ENCODE measurements at regions not wholly inside any gene's neighbourhood (a gene's known extent, or its start where the extent isn't known, plus 50 kb on each side); places are given as distances from the start of the nearest gene placed in this dataset.

DNA sequence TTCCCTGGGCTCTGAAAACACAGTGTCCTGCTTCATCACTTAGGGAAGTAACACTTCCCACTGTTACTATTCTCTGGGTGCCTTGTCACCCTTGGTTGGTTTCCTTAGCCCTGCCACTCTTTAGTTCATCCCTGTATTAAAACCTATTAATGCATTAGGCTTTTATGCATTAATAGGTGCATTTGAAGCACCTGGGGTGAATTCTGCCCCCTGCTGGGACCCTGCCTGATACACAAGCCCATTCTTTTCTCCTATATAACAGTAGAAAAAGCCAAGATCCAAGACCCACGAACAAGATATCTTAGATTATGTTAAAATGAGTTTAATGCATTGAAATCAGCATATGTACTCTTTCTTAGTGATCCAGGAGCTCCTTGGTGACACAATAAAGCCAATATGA is 235.7 kb downstream of the PMP22 start:
- Histone ChIP-seq H3K27me3 (no peaks in the 10 kb centered on the region), H3K4me1 (no peaks in the 10 kb centered on the region), H3K27ac (no peak overlapping the region), H3K4me3 (no peak overlapping the region), H3K36me3 (no peaks in the 10 kb centered on the region), H3K9me3 (no peaks in the 10 kb centered on the region)
- no peak for DNase-seq (ENCODE audit: low spot score in 2 of 2)
- intact Hi-C loops (cut with DNase I): no loop called here
- TF ChIP-seq, protein P1, sequence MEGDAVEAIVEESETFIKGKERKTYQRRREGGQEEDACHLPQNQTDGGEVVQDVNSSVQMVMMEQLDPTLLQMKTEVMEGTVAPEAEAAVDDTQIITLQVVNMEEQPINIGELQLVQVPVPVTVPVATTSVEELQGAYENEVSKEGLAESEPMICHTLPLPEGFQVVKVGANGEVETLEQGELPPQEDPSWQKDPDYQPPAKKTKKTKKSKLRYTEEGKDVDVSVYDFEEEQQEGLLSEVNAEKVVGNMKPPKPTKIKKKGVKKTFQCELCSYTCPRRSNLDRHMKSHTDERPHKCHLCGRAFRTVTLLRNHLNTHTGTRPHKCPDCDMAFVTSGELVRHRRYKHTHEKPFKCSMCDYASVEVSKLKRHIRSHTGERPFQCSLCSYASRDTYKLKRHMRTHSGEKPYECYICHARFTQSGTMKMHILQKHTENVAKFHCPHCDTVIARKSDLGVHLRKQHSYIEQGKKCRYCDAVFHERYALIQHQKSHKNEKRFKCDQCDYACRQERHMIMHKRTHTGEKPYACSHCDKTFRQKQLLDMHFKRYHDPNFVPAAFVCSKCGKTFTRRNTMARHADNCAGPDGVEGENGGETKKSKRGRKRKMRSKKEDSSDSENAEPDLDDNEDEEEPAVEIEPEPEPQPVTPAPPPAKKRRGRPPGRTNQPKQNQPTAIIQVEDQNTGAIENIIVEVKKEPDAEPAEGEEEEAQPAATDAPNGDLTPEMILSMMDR (IDR thresholded peaks at IDR 0.05): no peak

DNA sequence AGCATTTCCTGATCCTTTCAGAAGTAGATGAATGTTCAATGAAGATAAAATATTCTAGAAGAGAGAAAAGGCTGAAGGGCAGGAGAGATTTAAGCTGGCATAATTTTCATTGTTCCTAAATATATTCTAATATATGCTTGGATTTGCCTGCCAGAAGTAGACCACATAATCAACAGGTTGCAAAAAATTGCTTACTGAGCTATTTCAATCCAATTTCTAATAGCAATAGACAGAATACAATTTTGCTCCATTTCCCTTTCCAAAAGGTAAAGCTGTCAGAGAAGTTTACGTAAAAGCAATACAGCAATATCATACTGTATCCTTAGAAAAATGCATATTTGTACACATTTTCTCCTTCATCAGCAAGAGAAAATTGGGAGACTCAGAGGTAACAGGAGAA is 237.3 kb downstream of the PMP22 start:
- DNase-seq (ENCODE audit: low spot score in 2 of 2): no peak
- no peaks in the 10 kb centered on the region for H3K9me3 ChIP-seq
- intact Hi-C loops (cut with DNase I): no loop called here
- H3K4me1 ChIP-seq: no peaks in the 10 kb centered on the region
- H3K27me3 ChIP-seq: no peaks in the 10 kb centered on the region
- H3K36me3 ChIP-seq: no peaks in the 10 kb centered on the region
- no peak overlapping the region for H3K4me3 ChIP-seq
- no peak overlapping the region for H3K27ac ChIP-seq
- TF ChIP-seq, protein P1 (IDR thresholded peaks at IDR 0.05): no peak

DNA sequence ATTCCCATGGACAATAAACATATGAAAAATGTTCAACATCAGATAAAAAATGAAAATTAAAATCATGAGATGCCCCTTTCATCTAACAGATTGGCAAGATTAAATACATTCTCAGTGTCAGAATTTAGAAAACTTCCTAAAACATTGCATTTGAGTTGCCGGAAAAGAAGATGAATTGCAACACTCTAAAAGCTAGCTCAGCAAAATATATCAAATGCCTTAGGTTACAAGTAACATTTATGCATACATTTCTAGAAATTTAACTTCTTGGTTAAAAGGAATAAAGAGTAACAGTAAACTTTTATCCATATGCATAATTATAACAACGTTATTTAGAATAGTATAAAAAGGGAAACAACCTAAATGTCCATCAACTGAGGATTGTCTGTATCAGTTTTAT is 239.0 kb downstream of the PMP22 start:
- H3K4me3 ChIP-seq: no peak overlapping the region
- no peaks in the 10 kb centered on the region for H3K36me3 ChIP-seq
- no peak for DNase-seq (ENCODE audit: low spot score in 2 of 2)
- intact Hi-C loops (cut with DNase I): no loop called here
- no peaks in the 10 kb centered on the region for H3K9me3 ChIP-seq
- no peaks in the 10 kb centered on the region for H3K27me3 ChIP-seq
- TF ChIP-seq, protein P1 (IDR thresholded peaks at IDR 0.05): no peak
- H3K27ac ChIP-seq: no peak overlapping the region
- no peaks in the 10 kb centered on the region for H3K4me1 ChIP-seq

DNA sequence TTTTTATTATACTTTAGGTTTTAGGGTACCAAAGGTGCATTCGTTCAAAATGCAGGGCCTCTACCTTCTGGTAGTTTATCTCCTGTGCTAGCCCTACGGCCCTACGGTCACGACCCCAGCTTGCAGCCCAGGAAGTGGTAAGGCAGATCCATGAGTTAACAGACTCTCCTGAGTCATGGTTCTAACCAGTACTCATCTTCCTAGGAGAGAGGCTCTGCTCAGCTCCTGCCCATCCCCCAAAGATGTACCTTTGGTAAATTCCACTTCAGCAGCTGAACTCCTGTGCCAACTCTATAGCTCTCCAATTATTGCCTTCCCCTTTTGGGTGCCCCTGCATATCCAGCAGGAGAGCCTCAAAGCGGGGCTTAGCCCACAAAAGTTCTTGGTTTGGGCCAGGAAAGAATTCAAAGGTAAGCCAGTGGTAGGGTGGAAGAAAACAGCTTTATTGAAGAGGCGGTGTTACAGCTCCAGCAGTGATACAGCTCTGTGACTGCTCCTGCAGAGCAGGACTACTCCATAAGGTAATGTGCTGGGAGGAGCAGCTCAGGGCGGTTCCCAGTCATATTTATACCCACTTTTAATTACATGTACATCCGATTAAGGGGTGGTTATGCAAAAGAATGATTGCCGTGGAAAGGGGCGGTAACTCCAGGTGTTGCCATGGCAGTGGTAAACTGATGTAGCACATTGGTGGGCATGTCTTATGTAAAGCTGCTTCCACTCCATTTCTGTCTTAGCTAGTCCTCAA is 241.4 kb downstream of the PMP22 start:
- intact Hi-C loops (cut with DNase I): no loop called here
- H3K36me3 ChIP-seq: no peaks in the 10 kb centered on the region
- DNase-seq (ENCODE audit: low spot score in 2 of 2): no peak
- TF ChIP-seq, protein P1 (IDR thresholded peaks at IDR 0.05): no peak
- no peak overlapping the region for H3K27ac ChIP-seq
- no peaks in the 10 kb centered on the region for H3K9me3 ChIP-seq
- H3K4me3 ChIP-seq: no peak overlapping the region
- no peaks in the 10 kb centered on the region for H3K4me1 ChIP-seq
- H3K27me3 ChIP-seq: no peaks in the 10 kb centered on the region

DNA sequence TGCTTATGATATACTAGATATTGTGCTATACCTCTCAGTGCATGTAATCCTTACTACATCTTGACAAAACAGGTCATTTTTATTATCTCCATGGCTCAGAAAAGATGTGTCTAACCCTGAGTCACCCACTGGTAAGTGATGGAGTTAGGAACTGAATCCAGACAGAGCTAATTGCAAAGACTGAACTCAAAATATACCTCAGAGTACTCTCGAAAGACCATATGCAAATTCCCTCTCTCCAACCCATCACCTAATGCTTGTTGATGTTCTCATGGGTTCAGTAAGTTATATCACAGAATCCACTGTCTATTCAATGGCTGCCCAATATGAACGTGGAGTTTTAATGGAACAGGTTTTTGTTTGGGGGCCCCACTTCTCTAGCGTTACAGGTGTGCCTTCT is 246.0 kb downstream of the PMP22 start:
- H3K4me1 ChIP-seq: no peaks in the 10 kb centered on the region
- H3K27ac ChIP-seq: no peak overlapping the region
- no peaks in the 10 kb centered on the region for H3K36me3 ChIP-seq
- TF ChIP-seq, protein P1 (IDR thresholded peaks at IDR 0.05): no peak
- DNase-seq (ENCODE audit: low spot score in 2 of 2): no peak
- no peak overlapping the region for H3K4me3 ChIP-seq
- H3K27me3 ChIP-seq: no peaks in the 10 kb centered on the region
- no peaks in the 10 kb centered on the region for H3K9me3 ChIP-seq
- intact Hi-C loops (cut with DNase I): no loop called here

Data from ascending aorta (tissue), 2 donors.